Nephron progenitor cell (in vitro differentiated cells): ENCODE measurements at regions not wholly inside any gene's neighbourhood (a gene's known extent, or its start where the extent isn't known, plus 50 kb on each side); places are given as distances from the start of the nearest gene placed in this dataset.
A peak's percentile ranks its signal among the peaks of the same experiment; 100 is the strongest.

ENCODE experiments used
- DNase-seq: peaks from one replicate; pipeline ENCODE4 v3.0.0; 2021
- H3K27ac Mint-ChIP-seq: 2 replicates; pipeline ENCODE4 v1.8.0; 2021; ENCODE audit warnings: mild to moderate bottlenecking, moderate library complexity, mixed read lengths
- H3K27me3 Mint-ChIP-seq: 2 replicates; pipeline ENCODE4 v1.8.0; 2021; ENCODE audit warnings: mild to moderate bottlenecking, low read depth, mixed read lengths; ENCODE audit not compliant: poor library complexity
- H3K36me3 Mint-ChIP-seq: 2 replicates; pipeline ENCODE4 v1.8.0; 2021; ENCODE audit warnings: low read depth, mixed read lengths
- H3K4me1 Mint-ChIP-seq: 2 replicates; pipeline ENCODE4 v1.8.0; 2021; ENCODE audit warnings: mixed read lengths
- H3K4me3 Mint-ChIP-seq: 2 replicates; pipeline ENCODE4 v1.8.0; 2021; ENCODE audit warnings: mild to moderate bottlenecking, moderate library complexity, mixed read lengths
- H3K9me3 Mint-ChIP-seq: 2 replicates; pipeline ENCODE4 v1.8.0; 2021; ENCODE audit warnings: mild to moderate bottlenecking, moderate library complexity, mixed read lengths
- TF ChIP-seq, protein P1 (sequence below): fragments of 200-600 bp; sonication (generic); IDR thresholded peaks from 2 replicates; pipeline ENCODE4 v1.5.0; 2021; ENCODE audit warnings: antibody characterized with exemption

DNA sequence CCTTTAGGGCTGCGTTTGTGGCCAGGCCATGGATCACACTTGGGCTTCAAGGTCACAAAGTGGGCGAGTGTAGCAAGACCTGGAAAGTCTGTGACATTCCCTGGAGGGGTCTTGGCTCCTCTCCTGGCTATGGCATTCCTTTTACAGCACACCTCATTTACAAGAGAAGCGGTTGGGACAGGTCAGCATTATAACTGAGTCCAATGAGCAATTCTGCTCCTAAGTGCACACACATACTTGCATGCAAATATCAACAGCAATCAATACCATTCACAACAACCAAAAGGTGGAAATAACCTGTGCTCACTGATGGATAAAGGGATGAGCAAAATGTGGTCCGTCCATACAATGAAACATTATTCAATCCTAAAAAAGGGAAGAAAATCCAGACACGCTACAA, 298.2 kb downstream of the CTTN start:
- TF ChIP-seq, protein P1, sequence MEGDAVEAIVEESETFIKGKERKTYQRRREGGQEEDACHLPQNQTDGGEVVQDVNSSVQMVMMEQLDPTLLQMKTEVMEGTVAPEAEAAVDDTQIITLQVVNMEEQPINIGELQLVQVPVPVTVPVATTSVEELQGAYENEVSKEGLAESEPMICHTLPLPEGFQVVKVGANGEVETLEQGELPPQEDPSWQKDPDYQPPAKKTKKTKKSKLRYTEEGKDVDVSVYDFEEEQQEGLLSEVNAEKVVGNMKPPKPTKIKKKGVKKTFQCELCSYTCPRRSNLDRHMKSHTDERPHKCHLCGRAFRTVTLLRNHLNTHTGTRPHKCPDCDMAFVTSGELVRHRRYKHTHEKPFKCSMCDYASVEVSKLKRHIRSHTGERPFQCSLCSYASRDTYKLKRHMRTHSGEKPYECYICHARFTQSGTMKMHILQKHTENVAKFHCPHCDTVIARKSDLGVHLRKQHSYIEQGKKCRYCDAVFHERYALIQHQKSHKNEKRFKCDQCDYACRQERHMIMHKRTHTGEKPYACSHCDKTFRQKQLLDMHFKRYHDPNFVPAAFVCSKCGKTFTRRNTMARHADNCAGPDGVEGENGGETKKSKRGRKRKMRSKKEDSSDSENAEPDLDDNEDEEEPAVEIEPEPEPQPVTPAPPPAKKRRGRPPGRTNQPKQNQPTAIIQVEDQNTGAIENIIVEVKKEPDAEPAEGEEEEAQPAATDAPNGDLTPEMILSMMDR, result no peak
- peaks cover 29% of the 10 kb centered on the region for H3K27me3 Mint-ChIP-seq
- H3K36me3 Mint-ChIP-seq, result no peaks in the 10 kb centered on the region
- peaks cover 13% of the 10 kb centered on the region for H3K4me1 Mint-ChIP-seq
- H3K27ac Mint-ChIP-seq, result no peak overlapping the region
- peaks cover 4% of the 10 kb centered on the region for H3K9me3 Mint-ChIP-seq
- no peak overlapping the region for H3K4me3 Mint-ChIP-seq
- DNase-seq, result no peak

DNA sequence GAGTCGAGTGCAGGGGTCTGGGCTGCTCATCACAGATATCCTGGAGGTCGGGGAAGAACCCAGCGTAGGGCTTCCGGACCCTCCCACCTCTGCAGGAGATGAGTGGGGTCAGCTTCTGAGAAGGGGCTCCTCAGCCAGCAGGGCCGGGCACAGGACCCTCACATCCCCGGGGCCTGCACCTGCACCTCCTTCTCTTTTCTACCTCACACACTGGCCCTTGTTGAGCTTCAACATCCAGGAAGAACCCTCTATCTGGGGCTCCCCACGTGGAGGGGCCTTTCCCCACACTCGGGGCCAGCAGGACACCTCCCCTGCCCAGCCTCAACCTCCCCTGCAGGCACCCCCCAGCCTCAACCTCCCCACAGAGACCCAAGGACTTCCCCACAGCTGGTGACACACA, 299.4 kb downstream of the CTTN start:
- Mint-ChIP-seq H3K9me3 (peaks cover 4% of the 10 kb centered on the region), H3K36me3 (no peaks in the 10 kb centered on the region), H3K4me1 (peaks cover 13% of the 10 kb centered on the region), H3K27me3 (peaks cover 28% of the 10 kb centered on the region), H3K4me3 (no peak overlapping the region), H3K27ac (no peak overlapping the region)
- DNase-seq, result no peak
- TF ChIP-seq, protein P1, result no peak

DNA sequence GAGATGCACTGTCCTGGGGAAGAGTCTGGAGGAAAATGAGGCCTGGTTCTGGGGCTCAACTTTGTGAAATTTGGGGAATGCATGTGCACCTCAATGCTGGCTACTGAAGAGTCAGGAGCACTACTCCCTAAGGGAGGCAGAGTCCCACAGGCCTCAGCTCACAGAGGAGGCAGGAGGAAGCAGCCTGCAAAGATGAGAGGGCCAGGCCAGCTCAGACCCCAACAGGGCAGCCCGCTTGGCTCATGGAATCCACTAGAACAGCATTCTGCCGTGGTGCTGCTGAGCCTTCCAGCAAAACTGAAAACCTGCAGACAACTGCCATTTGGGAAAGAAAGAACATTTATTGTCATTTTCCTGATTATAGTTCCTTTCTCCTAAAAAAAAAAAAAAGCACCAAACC, 300.5 kb downstream of the CTTN start:
- Mint-ChIP-seq H3K36me3 (no peaks in the 10 kb centered on the region), H3K9me3 (peaks cover under 1% of the 10 kb centered on the region), H3K4me3 (no peak overlapping the region), H3K27me3 (peaks cover 18% of the 10 kb centered on the region), H3K27ac (no peak overlapping the region), H3K4me1 (peaks cover 18% of the 10 kb centered on the region)
- no peak for DNase-seq
- TF ChIP-seq, protein P1, result no peak

DNA sequence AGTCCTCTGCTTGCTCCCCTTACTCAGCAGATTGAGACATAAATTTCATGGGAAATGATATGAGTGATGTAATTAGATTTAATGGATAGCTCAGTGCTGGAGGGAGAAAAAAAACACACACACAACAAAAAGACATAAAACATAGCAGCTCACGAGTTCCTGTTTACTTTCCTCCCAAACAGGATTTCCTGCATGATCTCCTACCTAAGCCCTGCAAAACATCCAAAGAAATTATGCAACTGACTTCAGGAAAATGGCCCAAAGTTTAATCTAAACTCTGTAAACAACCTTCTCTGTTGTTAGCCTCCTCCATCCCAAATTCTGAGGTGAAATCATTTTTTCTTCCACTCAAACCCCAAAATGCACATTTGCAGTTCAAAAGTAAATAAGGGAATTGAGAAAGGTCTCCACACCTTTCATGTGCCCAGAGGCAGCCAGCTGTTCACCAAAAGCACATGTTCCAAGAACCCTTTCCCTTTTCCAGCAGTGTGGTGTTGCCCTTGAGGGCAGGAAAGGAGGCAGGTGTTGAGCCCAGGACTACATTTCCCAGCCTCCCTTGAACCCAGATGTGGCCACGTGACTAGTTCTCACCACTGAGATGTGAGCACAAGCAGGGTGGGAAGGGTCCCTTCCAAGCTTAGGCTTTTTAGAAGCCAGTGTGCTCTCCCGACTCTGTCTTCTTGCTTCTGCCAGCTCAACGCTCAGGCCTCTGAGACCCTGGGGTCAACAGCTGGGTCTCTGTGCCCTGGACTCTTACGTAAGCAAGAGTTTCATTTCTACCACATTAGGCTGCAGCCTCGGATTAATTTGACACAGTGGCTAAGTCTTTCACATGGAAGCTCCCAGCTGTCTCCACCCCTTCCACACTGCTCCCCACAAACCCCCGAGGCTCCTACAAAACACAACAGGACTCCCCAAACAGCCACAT, 301.2 kb downstream of the CTTN start:
- peaks cover 16% of the 10 kb centered on the region for H3K27me3 Mint-ChIP-seq
- no peaks in the 10 kb centered on the region for H3K36me3 Mint-ChIP-seq
- H3K4me3 Mint-ChIP-seq, result no peak overlapping the region
- TF ChIP-seq, protein P1, result no peak
- no peaks in the 10 kb centered on the region for H3K9me3 Mint-ChIP-seq
- no peak for DNase-seq
- H3K4me1 Mint-ChIP-seq, result peaks cover 21% of the 10 kb centered on the region
- H3K27ac Mint-ChIP-seq, result no peak overlapping the region

DNA sequence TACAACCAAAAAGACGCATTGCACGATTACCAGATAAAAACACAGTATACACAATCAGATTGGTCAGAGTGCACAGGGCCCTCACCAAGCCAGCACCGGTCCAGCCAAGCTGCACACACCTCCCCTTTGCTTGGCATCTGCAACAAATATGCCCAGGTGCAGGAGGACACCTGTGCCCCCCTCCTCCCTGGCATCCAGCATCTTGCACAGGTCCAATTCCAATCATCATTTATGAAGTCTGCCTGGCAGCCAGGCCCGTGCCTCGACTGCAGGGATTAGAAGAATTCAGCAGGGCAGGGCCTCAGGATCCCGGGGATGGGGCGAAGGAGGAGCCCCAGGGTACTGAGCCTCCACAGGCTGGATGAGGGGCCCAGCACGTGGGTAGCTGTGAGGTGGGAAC, 302.1 kb downstream of the CTTN start:
- no peaks in the 10 kb centered on the region for H3K36me3 Mint-ChIP-seq
- H3K4me1 Mint-ChIP-seq, result peaks cover 21% of the 10 kb centered on the region
- TF ChIP-seq, protein P1, result no peak
- no peak overlapping the region for H3K27ac Mint-ChIP-seq
- no peak overlapping the region for H3K4me3 Mint-ChIP-seq
- H3K27me3 Mint-ChIP-seq, result peaks cover 15% of the 10 kb centered on the region
- DNase-seq, result no peak
- no peaks in the 10 kb centered on the region for H3K9me3 Mint-ChIP-seq

DNA sequence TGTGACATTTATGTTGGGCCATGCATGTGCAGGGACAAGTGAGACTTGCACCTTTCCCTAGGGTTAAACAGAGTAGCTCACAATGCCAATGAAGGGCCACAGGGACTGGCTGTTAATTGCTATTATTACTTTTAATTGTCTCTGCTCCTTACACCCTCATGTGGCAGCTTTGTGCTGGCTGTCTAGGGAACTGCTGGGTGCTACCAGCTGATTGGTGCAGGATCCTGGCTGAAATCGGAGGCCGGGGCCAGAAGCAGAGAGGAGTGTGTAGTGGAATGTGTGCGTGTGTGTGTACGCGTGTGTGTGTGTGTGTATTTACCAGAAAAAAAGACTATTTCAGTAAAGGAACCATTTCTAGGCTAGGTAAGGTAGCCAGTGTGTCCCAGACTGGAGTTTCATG, 302.5 kb downstream of the CTTN start:
- no peak overlapping the region for H3K4me3 Mint-ChIP-seq
- DNase-seq, result no peak
- H3K27me3 Mint-ChIP-seq, result peaks cover 13% of the 10 kb centered on the region
- no peaks in the 10 kb centered on the region for H3K9me3 Mint-ChIP-seq
- H3K4me1 Mint-ChIP-seq, result peaks cover 21% of the 10 kb centered on the region
- TF ChIP-seq, protein P1, result no peak
- H3K36me3 Mint-ChIP-seq, result no peaks in the 10 kb centered on the region
- H3K27ac Mint-ChIP-seq, result peak overlapping the region; percentile 82
